MM.1S (cell line): ENCODE measurements at regions not wholly inside any gene's neighbourhood (a gene's known extent, or its start where the extent isn't known, plus 50 kb on each side); places are given as distances from the start of the nearest gene placed in this dataset.

Experiments
- CTCF ChIP-seq: fragments of 300-600 bp; sonication (generic); IDR thresholded peaks from 2 replicates; pipeline ENCODE4 v1.5.1; 2016; ENCODE audit warnings: antibody characterized with exemption, low read length, mixed read lengths
- EZH2 ChIP-seq: fragments of 300-600 bp; sonication (generic); optimal IDR thresholded peaks from 2 replicates; pipeline ENCODE3; 2017; ENCODE audit warnings: low read depth, mild to moderate bottlenecking, antibody characterized with exemption, low read length, mixed read lengths

- TF ChIP-seq CTCF = no peak
- no peak for TF ChIP-seq EZH2
Observed at GRCh38 chr13:31060220-31060619, 101.5 kb downstream of the HSPH1 start.
